ENCODE measurements at regions not wholly inside any gene's neighbourhood (a gene's known extent, or its start where the extent isn't known, plus 50 kb on each side); places are given as distances from the start of the nearest gene placed in this dataset.

- no peaks in the 10 kb centered on the region for H3K4me1 ChIP-seq (ENCODE audit: control insufficient read depth in 1 of 2, low read depth in 2 of 2)
- DNase-seq (ENCODE audit: low spot score): no peak
- no peak for ATAC-seq (ENCODE audit: insufficient number of reproducible peaks, low FRiP score, low read depth)
- no peak overlapping the region for H3K4me3 ChIP-seq
- no peak overlapping the region for H3K27ac ChIP-seq
- H3K36me3 ChIP-seq: no peaks in the 10 kb centered on the region
- TF ChIP-seq, protein P1, sequence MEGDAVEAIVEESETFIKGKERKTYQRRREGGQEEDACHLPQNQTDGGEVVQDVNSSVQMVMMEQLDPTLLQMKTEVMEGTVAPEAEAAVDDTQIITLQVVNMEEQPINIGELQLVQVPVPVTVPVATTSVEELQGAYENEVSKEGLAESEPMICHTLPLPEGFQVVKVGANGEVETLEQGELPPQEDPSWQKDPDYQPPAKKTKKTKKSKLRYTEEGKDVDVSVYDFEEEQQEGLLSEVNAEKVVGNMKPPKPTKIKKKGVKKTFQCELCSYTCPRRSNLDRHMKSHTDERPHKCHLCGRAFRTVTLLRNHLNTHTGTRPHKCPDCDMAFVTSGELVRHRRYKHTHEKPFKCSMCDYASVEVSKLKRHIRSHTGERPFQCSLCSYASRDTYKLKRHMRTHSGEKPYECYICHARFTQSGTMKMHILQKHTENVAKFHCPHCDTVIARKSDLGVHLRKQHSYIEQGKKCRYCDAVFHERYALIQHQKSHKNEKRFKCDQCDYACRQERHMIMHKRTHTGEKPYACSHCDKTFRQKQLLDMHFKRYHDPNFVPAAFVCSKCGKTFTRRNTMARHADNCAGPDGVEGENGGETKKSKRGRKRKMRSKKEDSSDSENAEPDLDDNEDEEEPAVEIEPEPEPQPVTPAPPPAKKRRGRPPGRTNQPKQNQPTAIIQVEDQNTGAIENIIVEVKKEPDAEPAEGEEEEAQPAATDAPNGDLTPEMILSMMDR (IDR thresholded peaks at IDR 0.05): no peak
- H3K27me3 ChIP-seq (replicated peaks; ENCODE audit: insufficient read depth): no peaks in the 10 kb centered on the region
- H3K9me3 ChIP-seq: no peaks in the 10 kb centered on the region
Measured at GRCh38 chr11:107268977-107269376, 188.6 kb downstream of the CWF19L2 start.

DNA sequence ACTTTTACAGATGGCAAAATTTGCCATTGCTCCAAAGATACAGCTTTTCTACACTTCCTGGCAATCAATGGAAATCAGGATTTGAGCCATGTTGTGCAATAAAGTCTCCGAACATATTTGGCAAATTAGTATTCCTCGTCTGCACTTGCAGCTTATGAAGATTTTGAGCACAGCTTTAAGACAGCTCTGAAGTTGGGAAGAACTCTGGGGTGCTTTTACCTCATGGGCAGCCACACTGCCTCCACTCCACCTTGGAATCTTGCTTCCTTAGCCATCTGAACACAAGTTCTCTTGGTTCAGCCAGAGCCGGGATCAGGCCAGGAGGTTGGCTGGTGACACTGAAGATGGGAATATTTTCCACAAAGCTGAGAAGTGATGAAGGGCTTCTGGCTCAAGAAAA lies 191.2 kb downstream of the CWF19L2 start:
- TF ChIP-seq, protein P1 (IDR thresholded peaks at IDR 0.05): no peak
- Histone ChIP-seq H3K27me3 (replicated peaks; ENCODE audit: insufficient read depth) (no peaks in the 10 kb centered on the region), H3K9me3 (no peaks in the 10 kb centered on the region), H3K36me3 (no peaks in the 10 kb centered on the region), H3K4me3 (no peak overlapping the region), H3K4me1 (ENCODE audit: control insufficient read depth in 1 of 2, low read depth in 2 of 2) (no peaks in the 10 kb centered on the region), H3K27ac (no peak overlapping the region)
- no peak for DNase-seq (ENCODE audit: low spot score)
- no peak for ATAC-seq (ENCODE audit: insufficient number of reproducible peaks, low FRiP score, low read depth)

GRCh38 chr11:107265591-107266121 lies 192.0 kb downstream of the CWF19L2 start:
- TF ChIP-seq, protein P1 (IDR thresholded peaks at IDR 0.05): no peak
- Histone ChIP-seq H3K4me1 (ENCODE audit: control insufficient read depth in 1 of 2, low read depth in 2 of 2) (no peaks in the 10 kb centered on the region), H3K36me3 (no peaks in the 10 kb centered on the region), H3K27me3 (replicated peaks; ENCODE audit: insufficient read depth) (no peaks in the 10 kb centered on the region), H3K9me3 (no peaks in the 10 kb centered on the region), H3K27ac (no peak overlapping the region), H3K4me3 (no peak overlapping the region)
- ATAC-seq (ENCODE audit: insufficient number of reproducible peaks, low FRiP score, low read depth) (no peak), DNase-seq (ENCODE audit: low spot score) (no peak)

GRCh38 chr11:107263844-107264563 lies 193.6 kb downstream of the CWF19L2 start:
- no peaks in the 10 kb centered on the region for H3K4me1 ChIP-seq (ENCODE audit: control insufficient read depth in 1 of 2, low read depth in 2 of 2)
- H3K27ac ChIP-seq: no peak overlapping the region
- H3K9me3 ChIP-seq: no peaks in the 10 kb centered on the region
- H3K36me3 ChIP-seq: no peaks in the 10 kb centered on the region
- H3K4me3 ChIP-seq: no peak overlapping the region
- H3K27me3 ChIP-seq (replicated peaks; ENCODE audit: insufficient read depth): no peaks in the 10 kb centered on the region
- DNase-seq (ENCODE audit: low spot score): no peak
- no peak for ATAC-seq (ENCODE audit: insufficient number of reproducible peaks, low FRiP score, low read depth)
- TF ChIP-seq, protein P1 (IDR thresholded peaks at IDR 0.05): no peak

DNA sequence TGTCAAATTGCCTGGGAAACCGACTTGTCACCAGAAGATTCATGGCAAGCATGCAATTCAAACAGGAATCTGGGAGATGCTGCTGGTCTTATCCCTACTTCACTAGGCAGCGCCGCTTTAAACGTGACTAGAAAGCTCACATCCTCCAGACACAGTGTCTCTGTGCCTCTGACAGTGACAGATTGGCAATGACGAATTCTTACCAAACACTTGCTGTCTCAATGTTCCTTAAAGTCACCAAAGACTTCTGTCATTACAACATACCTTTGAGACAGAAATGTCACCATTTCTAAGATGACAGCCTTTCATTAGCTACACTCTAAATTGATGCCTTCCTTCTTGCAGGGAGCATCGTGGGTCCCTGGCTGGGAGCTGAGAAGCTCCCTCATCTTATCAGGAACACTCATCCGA lies 197.8 kb downstream of the CWF19L2 start:
- TF ChIP-seq, protein P1 (IDR thresholded peaks at IDR 0.05): no peak
- Histone ChIP-seq H3K9me3 (no peaks in the 10 kb centered on the region), H3K36me3 (no peaks in the 10 kb centered on the region)

More for the DNA sequence above, 197.8 kb downstream of the CWF19L2 start:
- no peak overlapping the region for H3K27ac ChIP-seq
- DNase-seq (ENCODE audit: low spot score) (no peak), ATAC-seq (ENCODE audit: insufficient number of reproducible peaks, low FRiP score, low read depth) (no peak)
- H3K27me3 ChIP-seq (replicated peaks; ENCODE audit: insufficient read depth): no peaks in the 10 kb centered on the region
- no peak overlapping the region for H3K4me3 ChIP-seq
- H3K4me1 ChIP-seq (ENCODE audit: control insufficient read depth in 1 of 2, low read depth in 2 of 2): no peaks in the 10 kb centered on the region
